ENCODE measurements at regions not wholly inside any gene's neighbourhood (a gene's known extent, or its start where the extent isn't known, plus 50 kb on each side); places are given as distances from the start of the nearest gene placed in this dataset.

DNA sequence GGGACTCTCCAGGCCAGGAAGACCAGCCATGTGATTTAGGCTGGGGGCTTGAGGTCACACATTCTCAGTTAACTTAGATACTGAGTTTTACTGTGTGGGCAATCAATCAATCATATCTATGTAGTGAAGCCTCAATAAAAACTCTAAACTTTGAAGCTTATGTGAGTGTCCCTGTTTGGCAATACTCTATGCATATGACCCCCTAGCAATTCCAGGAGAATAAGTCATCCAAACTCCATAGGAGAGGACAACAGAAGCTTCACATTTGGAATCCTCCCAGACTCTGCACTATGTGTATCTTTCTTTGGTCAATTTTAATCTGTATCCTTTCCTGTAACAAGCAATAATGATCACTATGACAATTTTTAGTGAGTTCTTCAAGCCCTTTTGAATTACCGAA, 216.8 kb upstream of the RGMB start:
- no peak for DNase-seq (ENCODE audit: low read depth in 1 of 2, low spot score in 1 of 2)
- H3K27ac ChIP-seq (replicated peaks), result no peak overlapping the region
- H3K27me3 ChIP-seq (ENCODE audit: insufficient read depth, poor library complexity, severe bottlenecking), result no peaks in the 10 kb centered on the region
- H3K4me3 ChIP-seq (replicated peaks; ENCODE audit: insufficient read depth, low read length), result no peak overlapping the region
- TF ChIP-seq SPI1 (IDR thresholded peaks at IDR 0.05; ENCODE audit: borderline replicate concordance, low read depth), result no peak
- no peak for TF ChIP-seq CTCF (IDR thresholded peaks at IDR 0.05; ENCODE audit: insufficient read depth, low read length)
- no peak for TF ChIP-seq REST (IDR thresholded peaks at IDR 0.05; ENCODE audit: insufficient replicate concordance, low read depth)
- no peak for TF ChIP-seq POLR2AphosphoS5 (IDR thresholded peaks at IDR 0.05; ENCODE audit: low read depth)
- TF ChIP-seq GABPA (IDR thresholded peaks at IDR 0.05; ENCODE audit: low read depth), result no peak

- no peak overlapping the region for H3K4me3 ChIP-seq (replicated peaks; ENCODE audit: insufficient read depth, low read length)
- DNase-seq (ENCODE audit: low read depth in 1 of 2, low spot score in 1 of 2), result no peak
- no peak overlapping the region for H3K27ac ChIP-seq (replicated peaks)
- no peaks in the 10 kb centered on the region for H3K27me3 ChIP-seq (ENCODE audit: insufficient read depth, poor library complexity, severe bottlenecking)
- no peak for TF ChIP-seq POLR2AphosphoS5 (IDR thresholded peaks at IDR 0.05; ENCODE audit: low read depth)
- TF ChIP-seq SPI1 (IDR thresholded peaks at IDR 0.05; ENCODE audit: borderline replicate concordance, low read depth), result no peak
- TF ChIP-seq GABPA (IDR thresholded peaks at IDR 0.05; ENCODE audit: low read depth), result no peak
- no peak for TF ChIP-seq REST (IDR thresholded peaks at IDR 0.05; ENCODE audit: insufficient replicate concordance, low read depth)
- TF ChIP-seq CTCF (IDR thresholded peaks at IDR 0.05; ENCODE audit: insufficient read depth, low read length), result no peak
Measured at GRCh38 chr5:98557916-98558315, 215.5 kb upstream of the RGMB start.

DNA sequence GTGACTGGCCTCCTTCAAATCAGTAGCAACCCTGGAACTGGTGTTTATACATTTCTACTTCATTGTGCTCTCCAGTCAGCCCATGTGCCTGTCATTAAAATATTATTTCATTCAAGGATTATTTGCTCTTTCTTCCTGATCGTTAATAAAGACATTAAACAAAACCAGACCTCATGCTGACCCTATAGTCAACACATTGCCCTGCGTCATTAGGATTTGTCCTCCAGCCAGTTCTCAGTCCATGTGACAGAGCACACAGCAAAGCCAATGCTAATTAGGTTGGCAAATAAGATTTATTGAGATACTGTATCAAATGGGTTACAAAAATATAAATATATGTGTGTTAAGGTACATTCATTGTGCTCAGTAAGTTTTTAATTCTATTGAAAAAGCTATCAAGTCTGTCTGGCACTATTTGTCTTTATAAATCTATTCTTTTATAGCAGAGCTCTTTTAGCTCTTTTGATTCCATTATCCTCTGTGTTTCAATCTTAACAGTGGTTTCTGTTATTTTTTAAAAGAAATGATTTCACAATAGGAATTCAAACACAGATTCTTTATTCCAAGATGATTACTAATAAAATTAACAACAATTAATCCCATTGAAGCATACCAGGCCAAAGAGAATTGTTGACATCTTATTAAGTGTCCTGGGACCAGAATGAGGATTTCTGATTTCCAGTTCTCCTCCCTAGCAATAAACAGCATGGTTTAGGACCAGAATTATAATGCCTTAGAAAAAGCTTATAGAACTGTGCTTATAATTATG, 209.4 kb upstream of the RGMB start:
- Histone ChIP-seq H3K27ac (replicated peaks) (no peak overlapping the region), H3K4me3 (replicated peaks; ENCODE audit: insufficient read depth, low read length) (no peak overlapping the region), H3K27me3 (ENCODE audit: insufficient read depth, poor library complexity, severe bottlenecking) (no peaks in the 10 kb centered on the region)
- TF ChIP-seq SPI1 (IDR thresholded peaks at IDR 0.05; ENCODE audit: borderline replicate concordance, low read depth) (no peak), CTCF (IDR thresholded peaks at IDR 0.05; ENCODE audit: insufficient read depth, low read length) (no peak), REST (IDR thresholded peaks at IDR 0.05; ENCODE audit: insufficient replicate concordance, low read depth) (no peak), POLR2AphosphoS5 (IDR thresholded peaks at IDR 0.05; ENCODE audit: low read depth) (no peak), GABPA (IDR thresholded peaks at IDR 0.05; ENCODE audit: low read depth) (no peak)
- no peak for DNase-seq (ENCODE audit: low read depth in 1 of 2, low spot score in 1 of 2)
